Spinal cord (tissue), 9 donors: ENCODE measurements at regions not wholly inside any gene's neighbourhood (a gene's known extent, or its start where the extent isn't known, plus 50 kb on each side); places are given as distances from the start of the nearest gene placed in this dataset.
"Not testable (repeated sequence)": the region's sequence is repeated elsewhere in the genome, so short reads cannot be mapped to it uniquely, and the experiment has no call there.

Experiments
- DNase-seq, 6 donors: peaks; one replicate each; pipeline versions ENCODE4 v3.0.0 to v3.0.0-alpha.2; 2013 to 2015; ENCODE audit warnings: low spot score in 6 of 6, low read depth in 4 of 6
- H3K27ac ChIP-seq: one replicate; pipeline ENCODE4 v1.5.1; 2013; ENCODE audit warnings: low read depth, low read length, control low read depth
- H3K27me3 ChIP-seq: one replicate; pipeline ENCODE4 v1.6.1; 2013; ENCODE audit warnings: low read length; ENCODE audit not compliant: control insufficient read depth, insufficient read depth
- H3K36me3 ChIP-seq: one replicate; pipeline ENCODE4 v1.6.1; 2013; ENCODE audit warnings: low read length; ENCODE audit not compliant: control insufficient read depth, insufficient read depth
- H3K4me1 ChIP-seq: one replicate; pipeline ENCODE4 v1.6.1; 2013; ENCODE audit warnings: low read length; ENCODE audit not compliant: control insufficient read depth, insufficient read depth
- H3K4me3 ChIP-seq: one replicate; pipeline ENCODE4 v1.5.1; 2013; ENCODE audit warnings: low read depth, low read length, control low read depth
- H3K9me3 ChIP-seq: one replicate; pipeline ENCODE4 v1.6.1; 2013; ENCODE audit warnings: low read length; ENCODE audit not compliant: control insufficient read depth, insufficient read depth
- WGBS: methylation state at CpG from one replicate; pipeline ENCODE4 v1.1.5; 2013; ENCODE audit warnings: missing lambda C conversion rate; ENCODE audit not compliant: insufficient coverage; 5-methylcytosine and 5-hydroxymethylcytosine counted together
- donor health status: healthy.

- H3K9me3 ChIP-seq, result no peaks in the 10 kb centered on the region
Measured at GRCh38 chr4:58286335-58286734, 1176.2 kb upstream of the IGFBP7 start.

GRCh38 chr4:58280928-58281327, 1170.7 kb upstream of the IGFBP7 start:
- WGBS, result 67% methylated on average over 1 of the region's 2 CpGs
- DNase-seq, H3K4me3 ChIP-seq, H3K4me1 ChIP-seq, H3K27ac ChIP-seq, H3K9me3 ChIP-seq, H3K27me3 ChIP-seq, H3K36me3 ChIP-seq: not testable (repeated sequence)

More at GRCh38 chr4:58286335-58286734, 1176.2 kb upstream of the IGFBP7 start:
- H3K27ac ChIP-seq, result no peak overlapping the region
- peak in 1 of 6 donors; percentile 24 for DNase-seq
- no peaks in the 10 kb centered on the region for H3K27me3 ChIP-seq
- no peak overlapping the region for H3K4me3 ChIP-seq
- WGBS, result 100% methylated on average over 1 of the region's 4 CpGs
- no peaks in the 10 kb centered on the region for H3K36me3 ChIP-seq
- H3K4me1 ChIP-seq, result no peaks in the 10 kb centered on the region

GRCh38 chr4:58275856-58276255, 1165.7 kb upstream of the IGFBP7 start:
- DNase-seq, result no peak
- H3K36me3 ChIP-seq, result no peaks in the 10 kb centered on the region
- no peak overlapping the region for H3K4me3 ChIP-seq
- H3K4me1 ChIP-seq, result no peaks in the 10 kb centered on the region
- no CpG with 5 or more reads among the region's 1 CpG for WGBS
- no peak overlapping the region for H3K27ac ChIP-seq
- H3K9me3 ChIP-seq, result no peaks in the 10 kb centered on the region
- no peaks in the 10 kb centered on the region for H3K27me3 ChIP-seq

- no peak for DNase-seq
- Histone ChIP-seq H3K27ac (no peak overlapping the region), H3K36me3 (no peaks in the 10 kb centered on the region), H3K4me1 (no peaks in the 10 kb centered on the region), H3K9me3 (peaks cover 3% of the 10 kb centered on the region), H3K27me3 (no peaks in the 10 kb centered on the region), H3K4me3 (no peak overlapping the region)
- WGBS, result 100% methylated on average over 1 of the region's 5 CpGs
Measured at GRCh38 chr4:58274553-58274952, 1164.4 kb upstream of the IGFBP7 start.

GRCh38 chr4:58272311-58272710, 1162.1 kb upstream of the IGFBP7 start:
- H3K27ac ChIP-seq, result no peak overlapping the region
- WGBS, result no CpG with 5 or more reads among the region's 1 CpG
- H3K9me3 ChIP-seq, result peaks cover 3% of the 10 kb centered on the region
- H3K27me3 ChIP-seq, result no peaks in the 10 kb centered on the region
- peak in 2 of 6 donors; percentile 35 to 59 for DNase-seq
- H3K4me3 ChIP-seq, result no peak overlapping the region
- no peaks in the 10 kb centered on the region for H3K36me3 ChIP-seq
- no peaks in the 10 kb centered on the region for H3K4me1 ChIP-seq

- Histone ChIP-seq H3K27ac (no peak overlapping the region), H3K27me3 (no peaks in the 10 kb centered on the region), H3K4me1 (no peaks in the 10 kb centered on the region), H3K4me3 (no peak overlapping the region), H3K36me3 (no peaks in the 10 kb centered on the region), H3K9me3 (peaks cover 3% of the 10 kb centered on the region)
- DNase-seq, result no peak
- no CpG with 5 or more reads among the region's 2 CpGs for WGBS
Measured at GRCh38 chr4:58265734-58266133, 1155.5 kb upstream of the IGFBP7 start.

- Histone ChIP-seq H3K4me1 (no peaks in the 10 kb centered on the region), H3K27ac (no peak overlapping the region), H3K9me3 (no peaks in the 10 kb centered on the region), H3K4me3 (no peak overlapping the region), H3K36me3 (no peaks in the 10 kb centered on the region), H3K27me3 (no peaks in the 10 kb centered on the region)
- no peak for DNase-seq
Measured at GRCh38 chr4:58261526-58261925, 1151.3 kb upstream of the IGFBP7 start.

GRCh38 chr4:58254291-58254690, 1144.1 kb upstream of the IGFBP7 start:
- no peaks in the 10 kb centered on the region for H3K4me1 ChIP-seq
- peak in 1 of 6 donors; percentile 13 for DNase-seq
- no peak overlapping the region for H3K4me3 ChIP-seq
- no peaks in the 10 kb centered on the region for H3K9me3 ChIP-seq
- H3K36me3 ChIP-seq, result no peaks in the 10 kb centered on the region
- no peaks in the 10 kb centered on the region for H3K27me3 ChIP-seq
- WGBS, result 60% methylated on average over 3 of the region's 3 CpGs
- H3K27ac ChIP-seq, result no peak overlapping the region

- WGBS, result no CpG with 5 or more reads among the region's 2 CpGs
- Histone ChIP-seq H3K27me3 (no peaks in the 10 kb centered on the region), H3K27ac (no peak overlapping the region), H3K9me3 (no peaks in the 10 kb centered on the region), H3K4me1 (no peaks in the 10 kb centered on the region), H3K36me3 (no peaks in the 10 kb centered on the region), H3K4me3 (no peak overlapping the region)
- DNase-seq, result no peak
Measured at GRCh38 chr4:58252656-58253055, 1142.5 kb upstream of the IGFBP7 start.

GRCh38 chr4:58247792-58248191, 1137.6 kb upstream of the IGFBP7 start:
- Histone ChIP-seq H3K27ac (no peak overlapping the region), H3K4me1 (no peaks in the 10 kb centered on the region), H3K9me3 (no peaks in the 10 kb centered on the region), H3K27me3 (no peaks in the 10 kb centered on the region), H3K4me3 (no peak overlapping the region), H3K36me3 (no peaks in the 10 kb centered on the region)
- DNase-seq, result no peak
- no CpG with 5 or more reads among the region's 3 CpGs for WGBS
